HUDEP-2 (cell line): ENCODE measurements at regions not wholly inside any gene's neighbourhood (a gene's known extent, or its start where the extent isn't known, plus 50 kb on each side); places are given as distances from the start of the nearest gene placed in this dataset.
"Not testable (repeated sequence)": the region's sequence is repeated elsewhere in the genome, so short reads cannot be mapped to it uniquely, and the experiment has no call there.

Experiments used
- DNase-seq, 76 experiments: peaks; one replicate each; lab custom pipeline; 2025; ENCODE audit not compliant: unreplicated experiment in 76 of 76; lab: John Stamatoyannopoulos, UW

- peak in 66 of 76 experiments; percentile 17 to 91 (median 74) for DNase-seq
Measured at GRCh38 chr2:43005245-43005974, 213.0 kb upstream of the HAAO start.

- DNase-seq = no peak
Measured at GRCh38 chr2:43004879-43005244, 212.5 kb upstream of the HAAO start.

- DNase-seq = not testable (repeated sequence)
Measured at GRCh38 chr2:43004126-43004865, 211.9 kb upstream of the HAAO start.

GRCh38 chr2:43003702-43004101 is 211.3 kb upstream of the HAAO start:
- DNase-seq = no peak

GRCh38 chr2:43001787-43002468 is 209.5 kb upstream of the HAAO start:
- DNase-seq = no peak

- no peak for DNase-seq
Measured at GRCh38 chr2:43001055-43001378, 208.6 kb upstream of the HAAO start.

- DNase-seq = no peak
Measured at GRCh38 chr2:43000242-43001054, 208.1 kb upstream of the HAAO start.

- DNase-seq = no peak
Measured at GRCh38 chr2:42999856-43000241, 207.5 kb upstream of the HAAO start.

- no peak for DNase-seq
Measured at GRCh38 chr2:42999391-42999841, 207.0 kb upstream of the HAAO start.

- no peak for DNase-seq
Measured at GRCh38 chr2:42998721-42999120, 206.3 kb upstream of the HAAO start.

GRCh38 chr2:42996528-42996927 is 204.1 kb upstream of the HAAO start:
- DNase-seq = no peak

GRCh38 chr2:42995752-42996422 is 203.5 kb upstream of the HAAO start:
- no peak for DNase-seq

GRCh38 chr2:42989283-42990081 is 197.1 kb upstream of the HAAO start:
- DNase-seq = not testable (repeated sequence)

- not testable (repeated sequence) for DNase-seq
Measured at GRCh38 chr2:42988055-42988454, 195.7 kb upstream of the HAAO start.

GRCh38 chr2:42987112-42987922 is 194.9 kb upstream of the HAAO start:
- DNase-seq = no peak

GRCh38 chr2:42984617-42985016 is 192.2 kb upstream of the HAAO start:
- DNase-seq = no peak

GRCh38 chr2:42984081-42984480 is 191.7 kb upstream of the HAAO start:
- no peak for DNase-seq

GRCh38 chr2:42980764-42981416 is 188.5 kb upstream of the HAAO start:
- DNase-seq = no peak
